ENCODE measurements at regions not wholly inside any gene's neighbourhood (a gene's known extent, or its start where the extent isn't known, plus 50 kb on each side); places are given as distances from the start of the nearest gene placed in this dataset.

DNA sequence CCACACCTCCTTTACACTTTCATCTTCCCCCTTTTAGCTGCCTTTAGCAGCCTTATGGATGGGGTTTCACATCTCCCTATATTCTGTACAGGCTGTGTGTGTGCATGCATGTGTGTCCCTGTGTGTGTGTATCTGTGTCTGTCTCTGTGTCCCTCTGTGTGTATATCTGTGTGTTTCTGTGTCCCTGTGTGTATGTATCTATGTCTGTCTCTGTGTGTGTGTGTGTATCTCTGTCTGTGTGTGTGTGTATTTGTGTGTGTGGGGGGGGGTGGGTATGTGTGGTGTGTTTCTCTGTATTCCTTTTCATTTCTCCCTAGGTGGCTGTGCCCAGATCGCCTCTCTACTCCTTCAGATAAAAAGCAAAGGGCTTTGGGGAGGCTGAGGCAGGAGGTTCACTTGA lies 52.2 kb upstream of the CD83 start:
- DNase-seq (ENCODE audit: low spot score) = no peak

DNA sequence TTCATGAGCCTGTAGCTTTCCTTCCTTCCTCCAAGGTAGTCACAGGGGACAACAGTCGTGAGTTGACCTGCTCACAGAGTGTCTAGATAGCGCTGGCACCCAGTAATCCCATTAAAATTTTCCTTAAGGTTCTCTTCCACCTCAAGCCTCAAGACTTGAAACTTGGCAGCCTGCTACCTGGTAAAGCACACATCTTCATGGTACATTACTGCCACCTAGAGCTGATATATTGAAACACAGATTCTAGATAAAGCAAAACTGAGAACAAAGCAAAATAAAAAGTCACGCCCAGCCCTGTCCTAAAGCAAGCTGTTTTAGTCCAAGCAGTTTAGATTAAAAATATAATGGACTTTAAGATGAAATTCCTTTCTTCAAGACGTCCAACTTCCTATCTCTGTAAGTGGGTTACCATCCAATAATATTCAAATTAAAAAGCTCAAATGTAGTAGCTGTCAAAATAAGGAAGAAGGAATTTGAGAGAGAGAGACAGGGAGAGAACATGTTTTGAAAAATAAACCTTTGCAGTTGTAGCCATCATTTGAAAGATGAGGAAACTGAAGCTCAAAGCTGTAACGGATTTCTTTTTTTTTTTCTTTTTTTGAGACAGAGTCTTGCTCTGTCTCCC lies 50.7 kb upstream of the CD83 start:
- DNase-seq (ENCODE audit: low spot score) = peak; percentile 57

DNA sequence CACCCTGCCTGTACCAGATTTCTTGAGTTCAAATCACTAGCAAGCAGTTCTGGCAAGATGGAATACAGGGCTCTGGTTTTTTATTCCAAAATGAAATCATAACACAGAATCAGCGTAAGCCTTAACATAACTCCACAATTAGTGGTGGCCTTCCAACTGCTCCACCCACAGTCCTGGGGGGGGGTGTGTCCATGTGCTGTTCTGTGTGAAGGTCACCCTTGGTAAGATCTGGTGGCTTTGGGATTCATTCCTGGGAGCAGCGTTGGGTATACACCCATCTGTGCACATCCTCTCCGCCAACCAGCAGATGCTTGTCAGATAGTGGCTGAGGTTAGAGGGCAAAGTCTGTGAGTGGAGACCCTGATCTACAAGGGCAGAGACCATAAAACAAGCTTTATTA lies 49.9 kb upstream of the CD83 start:
- no peak for DNase-seq (ENCODE audit: low spot score)
